Suppressor macrophage (primary cell): ENCODE measurements at regions not wholly inside any gene's neighbourhood (a gene's known extent, or its start where the extent isn't known, plus 50 kb on each side); places are given as distances from the start of the nearest gene placed in this dataset.
A peak's percentile ranks its signal among the peaks of the same experiment; 100 is the strongest.
"Not testable (repeated sequence)": the region's sequence is repeated elsewhere in the genome, so short reads cannot be mapped to it uniquely, and the experiment has no call there.

Source experiments
- DNase-seq, 4 experiments: peaks; one replicate each; pipeline ENCODE4 v3.0.0-alpha.2; 2020 to 2022

- not testable (repeated sequence) for DNase-seq
Observed at GRCh38 chr21:14008006-14008405, 202.7 kb downstream of the LIPI start.

DNA sequence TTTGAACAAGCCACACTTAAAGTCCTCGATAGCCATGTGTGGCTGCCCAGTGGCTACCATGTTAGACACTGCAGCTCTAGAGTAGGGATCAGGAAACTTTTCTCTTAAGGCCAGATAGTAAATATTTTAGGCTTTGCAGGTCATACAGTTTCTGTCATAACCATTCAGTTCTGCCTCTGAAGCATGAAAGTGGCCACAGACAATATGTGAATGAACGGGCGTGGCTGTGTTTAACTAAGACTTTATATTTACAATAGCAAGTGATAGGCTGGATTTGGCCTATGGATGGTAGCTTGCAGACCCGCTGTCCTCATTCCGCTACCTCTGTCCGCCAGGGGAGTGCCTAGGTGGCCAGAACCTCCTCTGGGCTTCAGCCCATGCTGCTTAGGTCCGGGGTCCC is 204.6 kb downstream of the LIPI start:
- not testable (repeated sequence) for DNase-seq

- DNase-seq = not testable (repeated sequence)
Observed at GRCh38 chr21:13986996-13987958, 223.5 kb downstream of the LIPI start.

DNA sequence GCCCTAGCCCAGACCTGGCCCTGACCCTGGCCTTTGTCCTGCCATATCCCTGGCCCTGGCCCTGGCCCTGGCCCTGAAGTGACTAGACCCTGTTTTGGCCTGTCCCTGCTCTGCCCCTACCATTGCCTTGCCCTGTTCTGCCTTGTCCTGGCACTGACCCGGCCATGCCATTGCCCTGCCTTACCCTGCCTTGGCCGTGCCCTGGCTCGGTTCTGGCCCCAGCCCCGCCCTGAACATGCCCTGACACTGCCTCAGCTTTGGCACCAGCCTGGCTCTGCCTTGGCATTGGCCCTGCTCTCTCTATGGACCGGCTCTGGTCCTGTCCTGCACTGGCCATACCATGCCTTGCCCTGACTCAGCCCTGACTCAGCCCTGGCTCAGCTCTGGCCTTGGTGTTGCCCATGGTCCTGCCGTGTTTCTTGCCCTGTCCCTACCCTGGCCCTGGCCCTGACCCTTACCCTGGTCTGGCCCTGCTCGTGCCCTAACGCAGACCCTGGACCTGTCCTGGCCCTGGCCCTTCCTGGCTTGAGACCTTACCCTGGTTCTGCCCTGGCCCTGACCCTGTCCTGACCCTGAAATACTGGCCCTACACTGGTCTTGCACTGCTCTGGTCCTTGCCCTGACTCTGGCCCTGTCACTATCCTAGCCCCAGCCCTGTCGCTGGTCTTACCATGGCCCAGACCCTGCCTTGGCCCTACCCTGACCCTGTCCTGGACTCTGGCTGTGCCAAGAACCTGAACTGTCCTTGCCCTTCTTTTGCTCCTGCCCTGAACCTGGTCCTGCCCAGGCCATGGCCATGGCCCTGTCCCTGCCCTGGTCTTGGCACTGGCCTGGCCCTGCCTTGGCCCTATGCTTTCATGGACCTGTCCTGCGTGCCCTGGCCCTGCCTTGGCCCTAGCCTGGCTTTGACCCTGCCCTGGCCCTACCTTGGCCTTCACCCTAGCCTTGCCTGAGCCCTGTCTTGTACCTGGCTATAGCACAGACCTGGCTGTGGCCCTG is 224.6 kb downstream of the LIPI start:
- DNase-seq = not testable (repeated sequence)

DNA sequence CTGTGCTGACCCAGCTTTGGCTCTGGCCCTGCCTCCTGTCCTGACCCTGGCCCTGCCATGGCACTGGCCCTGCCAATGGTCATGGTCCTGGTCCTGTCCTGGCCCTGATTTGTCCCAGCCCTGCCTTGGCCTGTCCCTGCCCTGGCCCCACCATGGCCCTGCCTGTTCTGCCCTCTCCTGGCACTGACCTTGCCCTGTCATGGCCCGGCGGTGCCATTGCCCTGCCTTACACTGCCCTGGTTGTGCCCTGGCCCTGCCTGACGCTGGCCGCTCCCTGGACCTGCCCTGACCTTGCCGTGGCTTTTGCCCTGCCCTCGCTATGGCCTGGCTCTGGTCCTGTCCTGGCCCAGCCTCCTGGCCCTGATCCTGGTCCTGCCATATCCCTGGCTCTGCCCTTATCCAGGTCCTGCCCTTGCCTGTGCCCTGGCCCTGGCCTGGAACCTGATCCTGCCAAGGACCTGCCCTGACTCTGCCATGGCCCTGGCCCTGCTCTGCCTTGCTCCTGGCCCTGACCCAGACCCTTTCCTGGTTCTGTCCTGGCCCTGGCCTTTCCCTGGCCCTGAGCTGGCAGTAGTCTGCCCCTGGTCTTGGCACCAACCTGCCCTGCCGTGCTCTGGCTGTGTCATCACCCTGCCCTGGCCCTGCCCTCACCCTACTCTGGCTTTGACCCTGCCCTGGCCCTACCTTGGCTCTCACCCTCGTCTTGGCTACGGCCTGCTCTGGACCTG is 225.5 kb downstream of the LIPI start:
- not testable (repeated sequence) for DNase-seq

DNA sequence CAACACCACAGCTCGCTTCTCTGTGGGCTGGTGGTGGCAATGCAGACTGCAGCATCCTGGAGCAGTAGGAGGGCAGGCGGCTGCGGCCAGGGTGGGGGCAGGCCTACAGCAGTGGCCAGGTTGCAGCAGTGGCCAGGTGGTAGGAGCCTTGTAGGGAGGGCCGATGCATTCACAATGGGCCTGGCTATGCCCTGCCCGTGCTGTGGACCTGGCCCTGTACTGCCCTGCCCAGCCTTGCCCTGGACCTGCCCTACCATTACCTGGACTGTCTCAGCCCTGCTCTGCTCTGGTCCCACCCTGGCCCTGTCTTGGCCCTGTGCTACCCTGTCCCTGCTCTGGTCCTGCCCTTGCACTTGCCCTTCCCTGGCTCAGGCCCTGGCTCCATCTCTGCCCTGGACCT is 226.0 kb downstream of the LIPI start:
- not testable (repeated sequence) for DNase-seq

GRCh38 chr21:13981176-13982087 is 229.3 kb downstream of the LIPI start:
- not testable (repeated sequence) for DNase-seq

- DNase-seq = peak in 3 of 4 experiments; percentile 1 to 41 (median 4)
Observed at GRCh38 chr21:13980115-13980662, 230.6 kb downstream of the LIPI start.

- DNase-seq = not testable (repeated sequence)
Observed at GRCh38 chr21:13979608-13980007, 231.1 kb downstream of the LIPI start.

DNA sequence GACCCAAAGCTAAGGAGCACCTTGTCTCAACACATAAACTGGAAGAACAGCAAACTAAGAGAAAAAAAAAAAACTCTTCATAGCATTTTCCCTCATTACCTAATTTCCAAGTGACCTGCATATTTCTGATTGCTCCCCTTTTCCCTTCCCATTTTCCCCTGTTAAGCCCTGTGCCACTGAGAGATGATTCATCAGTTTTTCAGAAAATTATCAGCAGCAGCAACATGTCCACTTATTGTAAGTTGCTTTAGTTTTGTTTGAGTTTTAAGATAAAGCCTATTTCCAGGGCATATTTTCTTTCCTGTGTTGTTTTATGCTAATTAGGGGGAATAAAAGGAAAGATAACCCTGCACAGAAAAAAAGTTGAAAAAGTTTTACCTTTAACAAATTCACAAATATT is 236.2 kb downstream of the LIPI start:
- not testable (repeated sequence) for DNase-seq

- not testable (repeated sequence) for DNase-seq
Observed at GRCh38 chr21:13969853-13970252, 240.9 kb downstream of the LIPI start.

DNA sequence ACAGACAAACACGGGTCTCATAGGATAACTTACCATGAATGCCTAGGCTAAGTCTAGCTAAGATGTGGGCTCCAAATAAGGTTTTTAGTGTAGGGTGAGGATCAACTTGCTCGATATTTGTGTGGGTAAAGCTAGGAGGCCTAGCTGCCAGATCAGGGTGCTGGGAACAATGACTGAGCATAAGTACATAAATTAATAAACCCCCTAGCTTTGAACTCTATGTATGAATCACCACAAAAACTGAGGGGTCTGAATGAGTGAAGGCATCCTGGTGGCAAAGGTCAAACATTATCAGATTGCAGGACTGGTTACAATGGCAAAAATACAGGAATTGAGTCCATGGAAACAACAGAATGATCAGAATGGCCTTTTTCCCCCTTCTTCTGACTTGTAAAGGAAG is 241.8 kb downstream of the LIPI start:
- DNase-seq = not testable (repeated sequence)

DNA sequence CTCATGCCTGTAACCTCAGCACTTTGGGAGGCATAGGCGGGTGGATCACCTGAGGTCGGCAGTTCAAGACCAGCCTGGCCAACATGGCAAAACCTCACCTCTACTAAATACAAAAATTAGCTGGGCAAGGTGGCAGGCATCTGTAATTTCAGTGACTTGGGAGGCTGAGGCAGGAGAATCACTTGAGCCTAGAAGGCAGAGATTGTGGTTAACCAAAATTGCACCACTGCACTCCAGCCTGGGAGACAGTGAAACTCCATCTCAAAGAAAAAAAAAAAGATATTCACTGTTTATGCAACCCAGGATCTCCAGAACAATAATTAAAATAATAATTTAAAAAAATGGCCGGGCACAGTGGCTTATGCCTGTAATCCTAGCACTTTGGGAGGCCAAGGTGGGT is 247.5 kb downstream of the LIPI start:
- DNase-seq = not testable (repeated sequence)

DNA sequence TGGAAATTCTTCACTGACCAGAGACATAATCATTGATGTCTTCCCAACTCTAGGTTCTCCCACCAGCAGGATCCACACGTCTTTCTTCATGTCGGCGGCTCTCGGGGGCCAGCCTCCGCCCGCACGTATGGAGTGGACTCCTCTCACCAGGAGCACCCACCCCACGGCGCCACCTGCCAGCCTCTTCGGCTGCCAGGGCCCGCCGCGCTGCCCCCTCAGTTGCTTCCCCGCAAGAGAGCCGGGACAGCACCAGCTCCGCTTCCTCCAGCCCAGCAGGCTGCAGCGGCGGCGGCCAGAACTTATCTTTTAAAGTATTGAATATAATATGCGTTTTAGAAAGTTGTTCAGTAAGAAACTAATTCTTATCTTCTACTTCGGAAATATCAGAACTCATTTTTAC is 273.5 kb downstream of the LIPI start:
- no peak for DNase-seq

DNA sequence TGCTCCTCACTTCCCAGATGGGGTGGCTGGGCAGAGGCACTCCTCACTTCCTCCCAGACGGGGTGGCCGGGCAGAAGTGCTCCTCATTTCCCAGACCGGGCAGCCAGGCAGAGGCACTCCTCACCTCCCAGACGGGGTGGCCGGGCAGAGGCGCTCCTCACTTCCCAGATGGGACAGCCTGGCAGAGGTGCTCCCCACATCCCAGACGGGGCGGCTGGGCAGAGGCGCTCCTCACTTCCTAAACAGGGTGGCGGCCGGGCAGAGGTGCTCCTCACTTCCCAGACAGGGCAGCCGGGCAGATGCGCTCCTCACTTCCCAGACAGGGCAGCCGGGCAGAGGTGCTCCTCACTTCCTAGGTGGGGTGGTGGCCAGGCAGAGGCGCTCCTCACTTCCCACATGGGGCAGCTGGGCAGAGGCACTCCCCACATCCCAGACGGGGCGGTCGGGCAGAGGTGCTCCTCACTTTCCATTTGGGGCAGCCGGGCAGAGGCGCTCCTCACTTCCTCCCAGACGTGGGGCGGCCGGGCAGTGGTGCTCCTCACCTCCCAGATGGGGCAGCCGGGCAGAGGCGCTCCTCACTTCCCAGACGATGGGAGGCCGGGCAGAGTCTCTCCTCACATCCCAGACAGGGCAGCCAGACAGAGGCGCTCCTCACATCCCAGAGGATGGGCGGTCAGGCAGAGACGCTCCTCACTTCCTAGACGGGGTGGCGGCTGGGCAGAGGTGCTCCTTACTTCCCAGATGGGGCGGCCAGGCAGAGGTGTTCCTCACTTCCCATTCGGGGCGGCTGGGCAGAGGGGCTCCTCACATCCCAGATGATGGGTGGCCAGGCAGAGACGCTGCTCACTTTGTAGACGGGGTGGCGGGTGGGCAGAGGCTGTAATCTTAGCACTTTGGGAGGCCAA is 274.5 kb downstream of the LIPI start:
- not testable (repeated sequence) for DNase-seq

- not testable (repeated sequence) for DNase-seq
Observed at GRCh38 chr21:13935396-13936032, 275.2 kb downstream of the LIPI start.

DNA sequence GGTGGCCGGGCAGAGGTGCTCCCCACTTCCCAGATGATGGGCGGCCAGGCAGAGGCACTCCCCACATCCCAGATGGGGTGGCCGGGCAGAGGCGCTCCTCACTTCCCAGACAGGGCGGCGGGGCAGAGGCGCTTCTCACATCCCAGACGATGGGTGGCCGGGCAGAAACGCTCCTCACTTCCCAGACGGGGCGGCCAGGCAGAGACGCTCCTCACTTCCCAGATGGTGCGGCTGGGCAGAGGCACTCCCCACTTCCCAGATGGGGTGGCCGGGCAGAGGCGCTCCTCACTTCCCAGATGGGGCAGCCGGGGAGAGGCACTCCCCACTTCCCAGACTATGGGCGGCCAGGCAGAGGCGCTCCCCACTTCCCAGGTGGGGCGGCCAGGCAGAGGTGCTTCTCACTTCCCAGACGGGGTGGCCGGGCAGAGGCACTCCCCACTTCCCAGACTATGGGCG is 275.8 kb downstream of the LIPI start:
- DNase-seq = not testable (repeated sequence)

DNA sequence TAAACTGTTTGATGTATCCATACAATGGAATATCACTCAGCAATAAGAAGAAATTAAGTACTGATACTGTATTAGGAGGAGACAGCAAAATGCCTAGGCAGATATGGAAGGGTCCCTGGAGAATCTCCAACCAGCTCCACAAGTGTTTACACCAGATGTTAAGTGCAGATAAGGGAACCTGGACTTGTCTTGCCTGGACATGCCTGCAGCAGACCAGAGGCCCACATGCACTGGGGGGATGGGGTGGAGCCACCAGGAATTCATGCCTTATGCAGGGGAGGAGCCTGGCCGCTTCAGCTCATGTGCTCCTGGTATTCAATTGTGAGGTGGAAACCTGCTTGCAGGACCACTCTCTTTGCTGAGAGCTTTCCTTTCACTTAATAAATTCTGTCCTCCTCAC is 287.6 kb downstream of the LIPI start:
- DNase-seq = not testable (repeated sequence)

GRCh38 chr21:13921455-13921854 is 289.3 kb downstream of the LIPI start:
- not testable (repeated sequence) for DNase-seq
